Neural progenitor cell (in vitro differentiated cells): ENCODE measurements at regions not wholly inside any gene's neighbourhood (a gene's known extent, or its start where the extent isn't known, plus 50 kb on each side); places are given as distances from the start of the nearest gene placed in this dataset.

ENCODE experiments used
- DNase-seq: peaks from one replicate; pipeline ENCODE4 v3.0.0-alpha.2; 2016; ENCODE audit warnings: low spot score
- H2AFZ ChIP-seq: fragments of 200-600 bp; sonication (generic); replicated peaks from 2 replicates; pipeline ENCODE4 v1.6.1; 2016; ENCODE audit warnings: antibody characterized with exemption
- H3F3A ChIP-seq: fragments of 200-600 bp; sonication (generic); 2 replicates; pipeline ENCODE4 v1.6.1; 2016; ENCODE audit warnings: antibody characterized with exemption, low read depth
- H3K27ac ChIP-seq: fragments of 200-600 bp; sonication (generic); 2 replicates; pipeline ENCODE4 v1.5.1; 2016; ENCODE audit warnings: mild to moderate bottlenecking
- H3K27me3 ChIP-seq: fragments of 200-600 bp; sonication (generic); 2 replicates; pipeline ENCODE4 v1.6.1; 2016; ENCODE audit warnings: mild to moderate bottlenecking, moderate library complexity
- H3K36me3 ChIP-seq: fragments of 200-600 bp; sonication (generic); 2 replicates; pipeline ENCODE4 v1.5.1; 2016
- H3K4me1 ChIP-seq: fragments of 200-600 bp; sonication (generic); 2 replicates; pipeline ENCODE4 v1.6.1; 2016; ENCODE audit warnings: mixed run types
- H3K4me2 ChIP-seq: fragments of 200-600 bp; sonication (generic); 2 replicates; pipeline ENCODE4 v1.6.1; 2016
- H3K4me3 ChIP-seq: fragments of 200-600 bp; sonication (generic); 2 replicates; pipeline ENCODE4 v1.5.1; 2016
- H3K79me2 ChIP-seq: fragments of 200-600 bp; sonication (generic); 2 replicates; pipeline ENCODE4 v1.6.1; 2016; ENCODE audit warnings: low read depth
- H3K9ac ChIP-seq: fragments of 200-600 bp; sonication (generic); 2 replicates; pipeline ENCODE4 v1.6.1; 2016
- H3K9me3 ChIP-seq: fragments of 200-600 bp; sonication (generic); 2 replicates; pipeline ENCODE4 v1.5.1; 2016; ENCODE audit warnings: low read depth
- H4K20me1 ChIP-seq: fragments of 200-600 bp; sonication (generic); 2 replicates; pipeline ENCODE4 v1.6.1; 2016; ENCODE audit warnings: low read depth
- H3K27ac Mint-ChIP-seq: 3 replicates; pipeline ENCODE4 v1.8.0; 2021; ENCODE audit warnings: mixed read lengths
- H3K27me3 Mint-ChIP-seq: 2 replicates; pipeline ENCODE4 v1.8.0; 2022; ENCODE audit warnings: low read depth, mild to moderate bottlenecking, inconsistent platforms, moderate library complexity, mixed read lengths; ENCODE audit not compliant: insufficient read depth
- H3K36me3 Mint-ChIP-seq: 3 replicates; pipeline ENCODE4 v1.8.0; 2021; ENCODE audit warnings: mixed read lengths
- H3K4me1 Mint-ChIP-seq: 3 replicates; pipeline ENCODE4 v1.8.0; 2021; ENCODE audit warnings: mixed read lengths
- H3K4me3 Mint-ChIP-seq: 3 replicates; pipeline ENCODE4 v1.8.0; 2021; ENCODE audit warnings: mild to moderate bottlenecking, moderate library complexity, mixed read lengths
- H3K9me3 Mint-ChIP-seq: 3 replicates; pipeline ENCODE4 v1.8.0; 2020; ENCODE audit warnings: mixed read lengths
- CTCF ChIP-seq: fragments of 200-600 bp; sonication (generic); IDR thresholded peaks from 2 replicates; pipeline ENCODE4 v1.5.1; 2017; ENCODE audit warnings: antibody characterized with exemption, mild to moderate bottlenecking
- EZH2 ChIP-seq: fragments of 200-600 bp; sonication (generic); IDR thresholded peaks from 2 replicates; pipeline ENCODE4 v1.6.1; 2017; ENCODE audit warnings: antibody characterized with exemption, mild to moderate bottlenecking, moderate library complexity
- EZH2phosphoT487 ChIP-seq: fragments of 200-600 bp; sonication (generic); IDR thresholded peaks from 2 replicates; pipeline ENCODE4 v1.6.1; 2017; ENCODE audit warnings: antibody characterized with exemption

GRCh38 chr5:156170351-156170961, 156.5 kb upstream of the SGCD start:
- H3F3A ChIP-seq, result no peaks in the 10 kb centered on the region
- no peaks in the 10 kb centered on the region for H3K36me3 ChIP-seq
- no peak overlapping the region for H3K4me3 ChIP-seq
- Mint-ChIP-seq H3K27me3 (no peaks in the 10 kb centered on the region), H3K4me3 (no peak overlapping the region), H3K27ac (no peak overlapping the region), H3K4me1 (no peaks in the 10 kb centered on the region), H3K36me3 (no peaks in the 10 kb centered on the region), H3K9me3 (no peaks in the 10 kb centered on the region)
- H3K9ac ChIP-seq, result no peak overlapping the region
- H3K4me1 ChIP-seq, result no peaks in the 10 kb centered on the region
- H3K4me2 ChIP-seq, result no peak overlapping the region
- H2AFZ ChIP-seq, result no peak overlapping the region
- H3K79me2 ChIP-seq, result no peaks in the 10 kb centered on the region
- TF ChIP-seq EZH2phosphoT487, result no peak
- no peak for TF ChIP-seq EZH2
- no peak for TF ChIP-seq CTCF
- H4K20me1 ChIP-seq, result no peaks in the 10 kb centered on the region
- H3K9me3 ChIP-seq, result no peaks in the 10 kb centered on the region
- no peaks in the 10 kb centered on the region for H3K27me3 ChIP-seq
- H3K27ac ChIP-seq, result no peak overlapping the region
- DNase-seq, result no peak

GRCh38 chr5:156174225-156174624, 152.7 kb upstream of the SGCD start:
- H3K27ac Mint-ChIP-seq, result no peak overlapping the region
- TF ChIP-seq CTCF (no peak), EZH2 (no peak), EZH2phosphoT487 (no peak)

GRCh38 chr5:156178117-156178516, 148.8 kb upstream of the SGCD start:
- Mint-ChIP-seq H3K9me3 (peaks cover 5% of the 10 kb centered on the region), H3K4me3 (no peak overlapping the region), H3K36me3 (no peaks in the 10 kb centered on the region), H3K27me3 (no peaks in the 10 kb centered on the region), H3K27ac (no peak overlapping the region), H3K4me1 (peaks cover 4% of the 10 kb centered on the region)
- Histone ChIP-seq H3K9me3 (no peaks in the 10 kb centered on the region), H3K4me1 (peaks cover 9% of the 10 kb centered on the region), H3K27ac (no peak overlapping the region), H3F3A (peaks cover 3% of the 10 kb centered on the region), H2AFZ (no peak overlapping the region), H3K4me2 (no peak overlapping the region), H3K4me3 (no peak overlapping the region), H3K27me3 (no peaks in the 10 kb centered on the region), H3K36me3 (no peaks in the 10 kb centered on the region), H4K20me1 (no peaks in the 10 kb centered on the region), H3K9ac (no peak overlapping the region), H3K79me2 (no peaks in the 10 kb centered on the region)
- no peak for DNase-seq
- TF ChIP-seq EZH2phosphoT487 (no peak), EZH2 (no peak), CTCF (no peak)

More at GRCh38 chr5:156174225-156174624, 152.7 kb upstream of the SGCD start:
- no peak overlapping the region for H3K9ac ChIP-seq
- Mint-ChIP-seq H3K9me3 (no peaks in the 10 kb centered on the region), H3K4me1 (peaks cover 4% of the 10 kb centered on the region), H3K36me3 (no peaks in the 10 kb centered on the region), H3K27me3 (no peaks in the 10 kb centered on the region), H3K4me3 (no peak overlapping the region)
- H3K4me3 ChIP-seq, result no peak overlapping the region
- H3K4me2 ChIP-seq, result no peak overlapping the region
- H2AFZ ChIP-seq, result peak overlapping the region; percentile 30
- H3K27ac ChIP-seq, result no peak overlapping the region
- no peaks in the 10 kb centered on the region for H4K20me1 ChIP-seq
- H3F3A ChIP-seq, result no peaks in the 10 kb centered on the region
- no peaks in the 10 kb centered on the region for H3K36me3 ChIP-seq
- H3K4me1 ChIP-seq, result no peaks in the 10 kb centered on the region
- H3K9me3 ChIP-seq, result no peaks in the 10 kb centered on the region
- H3K27me3 ChIP-seq, result no peaks in the 10 kb centered on the region
- DNase-seq, result no peak
- no peaks in the 10 kb centered on the region for H3K79me2 ChIP-seq
